T47D (cell line): ENCODE measurements at regions not wholly inside any gene's neighbourhood (a gene's known extent, or its start where the extent isn't known, plus 50 kb on each side); places are given as distances from the start of the nearest gene placed in this dataset.
"Not testable (repeated sequence)": the region's sequence is repeated elsewhere in the genome, so short reads cannot be mapped to it uniquely, and the experiment has no call there.

Experiments
- DNase-seq, 2 experiments: peaks; one replicate each; pipeline versions ENCODE4 v3.0.0 to v3.0.0-alpha.2; 2011 to 2012; ENCODE audit warnings: low read depth in 1 of 2, low spot score in 1 of 2
- JUND ChIP-seq: IDR thresholded peaks from 2 replicates; pipeline ENCODE4 v1.6.1; 2012; ENCODE audit warnings: low read depth
- in situ Hi-C: cut with HindIII; loops from 2 replicates; pipeline ENCODE4 v1.10.0; 2016; ENCODE audit warnings: low sequenced_read_pairs, low pct_unique_long_range_greater_than_20kb

GRCh38 chr10:120161111-120161510, 268.6 kb downstream of the SEC23IP start:
- no peak for TF ChIP-seq JUND

GRCh38 chr10:120162471-120162870, 269.9 kb downstream of the SEC23IP start:
- in situ Hi-C loops: no loop called here
- no peak for TF ChIP-seq JUND
- DNase-seq: no peak

More at GRCh38 chr10:120161111-120161510, 268.6 kb downstream of the SEC23IP start:
- in situ Hi-C loops: no loop called here
- DNase-seq: no peak

GRCh38 chr10:120172356-120172755, 279.8 kb downstream of the SEC23IP start:
- TF ChIP-seq JUND: no peak
- no peak for DNase-seq
- in situ Hi-C loops: no loop called here

- no peak for DNase-seq
- no peak for TF ChIP-seq JUND
- in situ Hi-C loops: no loop called here
Observed at GRCh38 chr10:120174491-120174890, 282.0 kb downstream of the SEC23IP start.

GRCh38 chr10:120177330-120177729, 279.7 kb upstream of the PLPP4 start:
- DNase-seq: no peak
- in situ Hi-C loops: no loop called here
- no peak for TF ChIP-seq JUND

- in situ Hi-C loops: no loop called here
- no peak for DNase-seq
- TF ChIP-seq JUND: no peak
Observed at GRCh38 chr10:120180160-120180559, 276.9 kb upstream of the PLPP4 start.

GRCh38 chr10:120181154-120181553, 275.9 kb upstream of the PLPP4 start:
- DNase-seq: no peak
- in situ Hi-C loops: no loop called here

GRCh38 chr10:120182431-120182830, 274.6 kb upstream of the PLPP4 start:
- in situ Hi-C loops: no loop called here
- TF ChIP-seq JUND: no peak

More at GRCh38 chr10:120181154-120181553, 275.9 kb upstream of the PLPP4 start:
- TF ChIP-seq JUND: no peak

GRCh38 chr10:120183546-120183945, 273.5 kb upstream of the PLPP4 start:
- no peak for DNase-seq
- in situ Hi-C loops: no loop called here
- TF ChIP-seq JUND: no peak

More at GRCh38 chr10:120182431-120182830, 274.6 kb upstream of the PLPP4 start:
- DNase-seq: no peak

- TF ChIP-seq JUND: no peak
- no peak for DNase-seq
- in situ Hi-C loops: no loop called here
Observed at GRCh38 chr10:120184547-120185337, 272.3 kb upstream of the PLPP4 start.

GRCh38 chr10:120186506-120186905, 270.5 kb upstream of the PLPP4 start:
- DNase-seq: no peak

GRCh38 chr10:120187168-120187567, 269.9 kb upstream of the PLPP4 start:
- DNase-seq, in situ Hi-C loops: not testable (repeated sequence)

More at GRCh38 chr10:120186506-120186905, 270.5 kb upstream of the PLPP4 start:
- in situ Hi-C loops: no loop called here
- TF ChIP-seq JUND: no peak

GRCh38 chr10:120188950-120189349, 268.1 kb upstream of the PLPP4 start:
- no peak for TF ChIP-seq JUND
- in situ Hi-C loops: no loop called here
- no peak for DNase-seq
